ENCODE measurements at regions not wholly inside any gene's neighbourhood (a gene's known extent, or its start where the extent isn't known, plus 50 kb on each side); places are given as distances from the start of the nearest gene placed in this dataset.

GRCh38 chr4:178976861-178977260 lies 1534.6 kb upstream of the AGA start:
- Histone ChIP-seq H2AFZ (replicated peaks; ENCODE audit: low read length, poor library complexity) (no peak overlapping the region), H3K79me1 (ENCODE audit: low read depth in 1 of 2, low read length in 2 of 2) (no peaks in the 10 kb centered on the region), H2BK15ac (ENCODE audit: low read depth, low read length) (no peak overlapping the region), H3K4me3 (ENCODE audit: insufficient read depth, low read depth, low read length) (no peak overlapping the region), H2BK20ac (ENCODE audit: low read depth, low read length) (no peak overlapping the region), H3K4me1 (ENCODE audit: control insufficient read depth, insufficient read depth, low read length) (no peaks in the 10 kb centered on the region), H3K9me3 (ENCODE audit: control insufficient read depth, insufficient read depth, low read length) (0 out of 2 replicates have a peak, but pooled peaks cover 1% of the 10 kb centered on the region), H3K9me1 (ENCODE audit: insufficient read depth, low read length) (no peaks in the 10 kb centered on the region), H3K4me2 (ENCODE audit: low read depth, low read length) (no peak overlapping the region), H3K4ac (ENCODE audit: low read depth, low read length) (no peak overlapping the region), H4K91ac (ENCODE audit: insufficient read depth, low read depth, low read length) (no peak overlapping the region), H3K36me3 (ENCODE audit: control insufficient read depth, insufficient read depth, low read length) (no peaks in the 10 kb centered on the region), H2BK5ac (ENCODE audit: low read depth, low read length, poor library complexity, severe bottlenecking) (no peak overlapping the region), H2BK120ac (ENCODE audit: low read depth, low read length) (no peak overlapping the region), H4K8ac (ENCODE audit: low read depth in 2 of 2, low read length in 2 of 2) (no peak overlapping the region), H3K27ac (ENCODE audit: insufficient read depth, low read length) (no peak overlapping the region), H3K27me3 (ENCODE audit: control insufficient read depth, insufficient read depth, low read length) (no peaks in the 10 kb centered on the region), H3K18ac (ENCODE audit: low read depth, low read length) (no peak overlapping the region), H2AK5ac (ENCODE audit: low read depth, low read length) (no peak overlapping the region), H4K20me1 (ENCODE audit: insufficient read depth, low read length) (no peaks in the 10 kb centered on the region), H3K56ac (ENCODE audit: extremely low read depth, insufficient read depth, low read length) (no peak overlapping the region), H3K9ac (ENCODE audit: low read depth, low read length) (no peak overlapping the region), H2AK9ac (replicated peaks; ENCODE audit: low read depth, low read length, poor library complexity) (no peak overlapping the region), H3K14ac (replicated peaks; ENCODE audit: low read depth, low read length) (no peak overlapping the region), H3K23ac (ENCODE audit: low read depth, low read length) (no peak overlapping the region), H4K5ac (ENCODE audit: low read depth, low read length) (no peak overlapping the region)
- CTCF ChIA-PET, result no interaction called here
- ATAC-seq (ENCODE audit: low read depth) (no peak), DNase-seq (no peak)
- POLR2A ChIA-PET (ENCODE audit: unreplicated experiment), result no interaction called here
- in situ Hi-C loops (cut with MboI; ENCODE audit: low sequenced_read_pairs), result no loop called here
- intact Hi-C loops (cut with micrococcal nuclease), result no loop called here
- TF ChIP-seq CTCF (conservative IDR thresholded peaks at IDR 0.05; ENCODE audit: low read depth, low read length), result no peak
- no peak for TF ChIP-seq SMC3 (IDR thresholded peaks at IDR 0.05; ENCODE audit: low read depth, low read length)
- no peak for TF ChIP-seq POLR2A (IDR thresholded peaks at IDR 0.05; ENCODE audit: low read depth, low read length)
- no peak for TF ChIP-seq MXI1 (IDR thresholded peaks at IDR 0.05; ENCODE audit: borderline replicate concordance, low read depth, low read length)
- no peak for TF ChIP-seq ELK1 (IDR thresholded peaks at IDR 0.05; ENCODE audit: borderline replicate concordance, low read depth, low read length)
- no peak for TF ChIP-seq FOS (IDR thresholded peaks at IDR 0.05; ENCODE audit: low read depth, low read length)
- TF ChIP-seq MAZ (IDR thresholded peaks at IDR 0.05; ENCODE audit: borderline replicate concordance, low read depth, low read length), result no peak
- TF ChIP-seq CEBPB (IDR thresholded peaks at IDR 0.05; ENCODE audit: low read depth, low read length), result no peak
- WGBS, 2 experiments (ENCODE audit: extremely low coverage in 2 of 2, insufficient read length in 1 of 2), result no CpG with 5 or more reads among the region's 3 CpGs
- dilution Hi-C loops (cut with HindIII; ENCODE audit: low sequenced_read_pairs, unreplicated experiment), result no loop called here
- BruUV-seq (replicated peaks), result no TSS peak

Measured in IMR-90 (cell line).